ENCODE measurements at regions not wholly inside any gene's neighbourhood (a gene's known extent, or its start where the extent isn't known, plus 50 kb on each side); places are given as distances from the start of the nearest gene placed in this dataset.

DNA sequence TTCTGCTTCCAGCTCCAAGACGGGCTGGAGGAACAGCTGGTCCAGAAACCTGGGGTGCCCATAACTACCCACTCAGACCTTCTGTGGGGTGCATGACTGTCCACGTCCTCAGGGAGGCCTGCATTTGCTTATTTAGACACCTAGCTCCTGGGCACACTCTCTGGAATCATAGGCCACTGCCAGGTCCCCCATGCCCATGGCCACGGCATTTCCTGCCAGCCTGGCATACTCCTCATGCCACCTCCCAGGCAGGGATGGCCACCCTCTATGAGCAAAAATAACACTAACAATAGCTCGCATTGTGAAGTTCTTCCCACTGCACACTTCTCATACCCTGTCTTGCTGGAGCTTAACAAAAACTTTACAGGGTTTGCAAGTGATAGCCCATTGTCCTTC, 166.9 kb upstream of the TPM1 start:
- Histone ChIP-seq H3K9me3 (ENCODE audit: low read length) (no peaks in the 10 kb centered on the region), H3K27ac (ENCODE audit: low read length) (no peak overlapping the region), H3F3A (ENCODE audit: insufficient read depth, low read length, poor library complexity, severe bottlenecking) (peaks cover 5% of the 10 kb centered on the region), H3K27me3 (ENCODE audit: insufficient read depth, low read depth, low read length) (no peaks in the 10 kb centered on the region), H3K4me3 (ENCODE audit: low read length) (no peak overlapping the region), H3K36me3 (ENCODE audit: insufficient read depth, low read length) (no peaks in the 10 kb centered on the region), H4K20me1 (ENCODE audit: insufficient read depth) (no peaks in the 10 kb centered on the region), H3K9me2 (ENCODE audit: insufficient read depth, low read length) (no peaks in the 10 kb centered on the region), H3K4me2 (ENCODE audit: low read length) (no peak overlapping the region), H3K79me2 (replicated peaks; ENCODE audit: insufficient read depth, low read length) (no peaks in the 10 kb centered on the region), H3K9ac (ENCODE audit: low read length) (no peak overlapping the region), H2AFZ (ENCODE audit: low read depth, low read length) (no peak overlapping the region)
- no peak for TF ChIP-seq REST (IDR thresholded peaks at IDR 0.05; ENCODE audit: borderline replicate concordance)
- no peak for TF ChIP-seq TAF1 (IDR thresholded peaks at IDR 0.05; ENCODE audit: low read depth)
- TF ChIP-seq CTCF (IDR thresholded peaks at IDR 0.05; ENCODE audit: poor library complexity, severe bottlenecking) = no peak
- no peak for TF ChIP-seq RAD21 (conservative IDR thresholded peaks at IDR 0.05)
- no peak for TF ChIP-seq POLR2AphosphoS5 (IDR thresholded peaks at IDR 0.05)
- no peak for TF ChIP-seq MXI1 (conservative IDR thresholded peaks at IDR 0.05; ENCODE audit: poor library complexity, severe bottlenecking)
- no peak for TF ChIP-seq SMC3 (conservative IDR thresholded peaks at IDR 0.05; ENCODE audit: poor library complexity)
- TF ChIP-seq EP300 (conservative IDR thresholded peaks at IDR 0.05; ENCODE audit: poor library complexity, severe bottlenecking) = no peak
- TF ChIP-seq EZH2 (IDR thresholded peaks at IDR 0.05; ENCODE audit: borderline replicate concordance, insufficient read depth, low read length, poor library complexity, severe bottlenecking) = no peak

GRCh38 chr15:62877276-62877857, 165.2 kb upstream of the TPM1 start:
- Histone ChIP-seq H3K27me3 (ENCODE audit: insufficient read depth, low read depth, low read length) (no peaks in the 10 kb centered on the region), H3K36me3 (ENCODE audit: insufficient read depth, low read length) (no peaks in the 10 kb centered on the region), H3K79me2 (replicated peaks; ENCODE audit: insufficient read depth, low read length) (no peaks in the 10 kb centered on the region), H3K9me3 (ENCODE audit: low read length) (no peaks in the 10 kb centered on the region), H3K4me2 (ENCODE audit: low read length) (no peak overlapping the region), H4K20me1 (ENCODE audit: insufficient read depth) (no peaks in the 10 kb centered on the region), H3K27ac (ENCODE audit: low read length) (no peak overlapping the region), H3F3A (ENCODE audit: insufficient read depth, low read length, poor library complexity, severe bottlenecking) (peaks cover 5% of the 10 kb centered on the region), H2AFZ (ENCODE audit: low read depth, low read length) (no peak overlapping the region), H3K4me3 (ENCODE audit: low read length) (no peak overlapping the region), H3K9ac (ENCODE audit: low read length) (no peak overlapping the region), H3K9me2 (ENCODE audit: insufficient read depth, low read length) (no peaks in the 10 kb centered on the region)
- TF ChIP-seq EP300 (conservative IDR thresholded peaks at IDR 0.05; ENCODE audit: poor library complexity, severe bottlenecking) (no peak), POLR2AphosphoS5 (IDR thresholded peaks at IDR 0.05) (no peak), RAD21 (conservative IDR thresholded peaks at IDR 0.05) (no peak), EZH2 (IDR thresholded peaks at IDR 0.05; ENCODE audit: borderline replicate concordance, insufficient read depth, low read length, poor library complexity, severe bottlenecking) (no peak), CTCF (IDR thresholded peaks at IDR 0.05; ENCODE audit: poor library complexity, severe bottlenecking) (no peak), MXI1 (conservative IDR thresholded peaks at IDR 0.05; ENCODE audit: poor library complexity, severe bottlenecking) (no peak), SMC3 (conservative IDR thresholded peaks at IDR 0.05; ENCODE audit: poor library complexity) (no peak), REST (IDR thresholded peaks at IDR 0.05; ENCODE audit: borderline replicate concordance) (no peak), TAF1 (IDR thresholded peaks at IDR 0.05; ENCODE audit: low read depth) (no peak)
